Keratinocyte (primary cell): ENCODE measurements at regions not wholly inside any gene's neighbourhood (a gene's known extent, or its start where the extent isn't known, plus 50 kb on each side); places are given as distances from the start of the nearest gene placed in this dataset.

Source experiments
- DNase-seq: peaks from one replicate; pipeline ENCODE4 v3.0.0-alpha.2; 2011; ENCODE audit warnings: low read depth, missing footprints, low spot score
- FAIRE-seq: peaks from 2 replicates; lab custom pipeline; 2011; peaks lifted over from hg19 to GRCh38; lab: Jason Lieb, UNC
- H2AFZ ChIP-seq: 2 replicates; pipeline ENCODE4 v1.6.0; 2012; ENCODE audit warnings: low read length, control low read depth, inconsistent platforms; ENCODE audit not compliant: control insufficient read depth
- H3K27ac ChIP-seq: 2 replicates; pipeline ENCODE4 v1.5.1; 2011; ENCODE audit warnings: low read length; ENCODE audit not compliant: control insufficient read depth, insufficient read depth
- H3K27me3 ChIP-seq: 3 replicates; pipeline ENCODE4 v1.6.0; 2011; ENCODE audit warnings: low read length; ENCODE audit not compliant: control insufficient read depth, insufficient read depth; ENCODE audit errors: extremely low read depth
- H3K36me3 ChIP-seq, 2 experiments: 2 replicates in 1 of 2; 3 replicates in 1 of 2; pipeline ENCODE4 v1.5.1; 2011; ENCODE audit warnings: low read length in 2 of 2, mild to moderate bottlenecking in 1 of 2; ENCODE audit not compliant: control insufficient read depth in 2 of 2, insufficient read depth in 2 of 2; ENCODE audit errors: extremely low read depth in 1 of 2
- H3K4me1 ChIP-seq: 3 replicates; pipeline ENCODE4 v1.5.1; 2011; ENCODE audit warnings: low read length; ENCODE audit not compliant: control insufficient read depth, insufficient read depth; ENCODE audit errors: extremely low read depth
- H3K4me2 ChIP-seq: 3 replicates; pipeline ENCODE4 v1.6.0; 2011; ENCODE audit warnings: low read depth, low read length; ENCODE audit not compliant: control insufficient read depth, insufficient read depth; ENCODE audit errors: extremely low read depth
- H3K4me3 ChIP-seq, 3 experiments: fragments of 200-600 bp in 1 of 3; sonication (generic) in 1 of 3; 2 replicates in 2 of 3; 3 replicates in 1 of 3; pipeline ENCODE4 v1.5.1; 2011 to 2016; ENCODE audit warnings: low read length in 3 of 3, mild to moderate bottlenecking in 3 of 3, control low read depth in 2 of 3, inconsistent platforms in 1 of 3, low read depth in 1 of 3, mixed read lengths in 1 of 3, mixed run types in 1 of 3, moderate library complexity in 1 of 3; ENCODE audit not compliant: control insufficient read depth in 2 of 3, insufficient read depth in 2 of 3; ENCODE audit errors: extremely low read depth in 1 of 3
- H3K79me2 ChIP-seq: 2 replicates; pipeline ENCODE4 v1.6.0; 2012; ENCODE audit warnings: low read length; ENCODE audit not compliant: control insufficient read depth, insufficient read depth
- H3K9ac ChIP-seq: 3 replicates; pipeline ENCODE4 v1.6.0; 2011; ENCODE audit warnings: low read length; ENCODE audit not compliant: control insufficient read depth, insufficient read depth; ENCODE audit errors: extremely low read depth
- H3K9me1 ChIP-seq: 3 replicates; pipeline ENCODE4 v1.6.0; 2011; ENCODE audit warnings: low read length; ENCODE audit not compliant: control insufficient read depth, insufficient read depth; ENCODE audit errors: extremely low read depth
- H3K9me3 ChIP-seq: 2 replicates; pipeline ENCODE4 v1.5.1; 2012; ENCODE audit warnings: low read depth, low read length; ENCODE audit not compliant: control insufficient read depth
- H4K20me1 ChIP-seq: 3 replicates; pipeline ENCODE4 v1.6.0; 2011; ENCODE audit warnings: low read length; ENCODE audit not compliant: control insufficient read depth, insufficient read depth; ENCODE audit errors: extremely low read depth
- EZH2 ChIP-seq: IDR thresholded peaks from one replicate; pipeline ENCODE4 v1.6.1; 2012; ENCODE audit warnings: inconsistent platforms, mild to moderate bottlenecking, low read length, moderate library complexity
- dilution Hi-C: fragments of 300-500 bp; cut with MboI; formaldehyde crosslinking; loops from one replicate; pipeline ENCODE4 v1.7.0; 2020; ENCODE audit warnings: low sequenced_read_pairs; ENCODE audit not compliant: extremely low pct_ligation_motif_present
- TF ChIP-seq, protein P1 (sequence below), 3 experiments: IDR thresholded peaks in 1 of 3; conservative IDR thresholded peaks in 1 of 3; optimal IDR thresholded peaks in 1 of 3; 2 replicates in 2 of 3; 3 replicates in 1 of 3; pipeline versions ENCODE3 to v1.5.1; 2011; ENCODE audit warnings: low read length in 3 of 3, mild to moderate bottlenecking in 3 of 3, moderate library complexity in 2 of 3, control low read depth in 1 of 3, inconsistent platforms in 1 of 3; ENCODE audit not compliant: insufficient read depth in 2 of 3; ENCODE audit errors: extremely low read depth in 1 of 3

DNA sequence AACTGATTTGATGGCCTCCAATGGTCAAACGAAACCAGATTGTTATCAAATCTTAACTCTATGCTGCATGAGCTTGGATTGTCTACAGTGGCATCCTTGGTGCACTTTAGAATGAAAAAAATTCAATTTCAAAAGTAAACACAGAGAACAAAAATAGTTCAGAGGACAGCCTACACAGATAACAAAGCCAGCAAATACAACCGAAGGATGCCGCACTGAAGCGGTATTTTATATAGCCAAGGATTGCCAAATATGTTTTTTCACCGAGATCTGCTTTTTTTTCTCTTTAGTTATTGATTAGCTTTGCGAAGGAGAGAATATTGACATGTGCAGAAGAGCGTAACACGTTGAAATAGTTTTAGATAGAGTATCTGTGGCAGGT lies 72.0 kb downstream of the SLC4A3 start:
- TF ChIP-seq, protein P1, sequence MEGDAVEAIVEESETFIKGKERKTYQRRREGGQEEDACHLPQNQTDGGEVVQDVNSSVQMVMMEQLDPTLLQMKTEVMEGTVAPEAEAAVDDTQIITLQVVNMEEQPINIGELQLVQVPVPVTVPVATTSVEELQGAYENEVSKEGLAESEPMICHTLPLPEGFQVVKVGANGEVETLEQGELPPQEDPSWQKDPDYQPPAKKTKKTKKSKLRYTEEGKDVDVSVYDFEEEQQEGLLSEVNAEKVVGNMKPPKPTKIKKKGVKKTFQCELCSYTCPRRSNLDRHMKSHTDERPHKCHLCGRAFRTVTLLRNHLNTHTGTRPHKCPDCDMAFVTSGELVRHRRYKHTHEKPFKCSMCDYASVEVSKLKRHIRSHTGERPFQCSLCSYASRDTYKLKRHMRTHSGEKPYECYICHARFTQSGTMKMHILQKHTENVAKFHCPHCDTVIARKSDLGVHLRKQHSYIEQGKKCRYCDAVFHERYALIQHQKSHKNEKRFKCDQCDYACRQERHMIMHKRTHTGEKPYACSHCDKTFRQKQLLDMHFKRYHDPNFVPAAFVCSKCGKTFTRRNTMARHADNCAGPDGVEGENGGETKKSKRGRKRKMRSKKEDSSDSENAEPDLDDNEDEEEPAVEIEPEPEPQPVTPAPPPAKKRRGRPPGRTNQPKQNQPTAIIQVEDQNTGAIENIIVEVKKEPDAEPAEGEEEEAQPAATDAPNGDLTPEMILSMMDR (optimal IDR thresholded peaks at IDR 0.05 in 1 of 3, IDR thresholded peaks at IDR 0.05 in 1 of 3, conservative IDR thresholded peaks at IDR 0.05 in 1 of 3; ENCODE audit: extremely low read depth in 1 of 3, insufficient read depth in 2 of 3, low read length in 3 of 3) = no peak
- TF ChIP-seq EZH2 = no peak
- DNase-seq (no peak), FAIRE-seq (peak; percentile 48)
- dilution Hi-C loops = no loop called here
- Histone ChIP-seq H3K4me2 (peak overlapping the region; percentile 72), H3K4me3 (peak overlapping the region in 1 of 3 experiments; percentile 6), H4K20me1 (no peaks in the 10 kb centered on the region), H3K79me2 (no peaks in the 10 kb centered on the region), H2AFZ (no peak overlapping the region), H3K27ac (peak overlapping the region; percentile 56), H3K9ac (no peak overlapping the region), H3K4me1 (peaks cover 39% of the 10 kb centered on the region), H3K9me1 (no peaks in the 10 kb centered on the region), H3K9me3 (no peaks in the 10 kb centered on the region), H3K27me3 (no peaks in the 10 kb centered on the region), H3K36me3 (no peaks in the 10 kb centered on the region)

DNA sequence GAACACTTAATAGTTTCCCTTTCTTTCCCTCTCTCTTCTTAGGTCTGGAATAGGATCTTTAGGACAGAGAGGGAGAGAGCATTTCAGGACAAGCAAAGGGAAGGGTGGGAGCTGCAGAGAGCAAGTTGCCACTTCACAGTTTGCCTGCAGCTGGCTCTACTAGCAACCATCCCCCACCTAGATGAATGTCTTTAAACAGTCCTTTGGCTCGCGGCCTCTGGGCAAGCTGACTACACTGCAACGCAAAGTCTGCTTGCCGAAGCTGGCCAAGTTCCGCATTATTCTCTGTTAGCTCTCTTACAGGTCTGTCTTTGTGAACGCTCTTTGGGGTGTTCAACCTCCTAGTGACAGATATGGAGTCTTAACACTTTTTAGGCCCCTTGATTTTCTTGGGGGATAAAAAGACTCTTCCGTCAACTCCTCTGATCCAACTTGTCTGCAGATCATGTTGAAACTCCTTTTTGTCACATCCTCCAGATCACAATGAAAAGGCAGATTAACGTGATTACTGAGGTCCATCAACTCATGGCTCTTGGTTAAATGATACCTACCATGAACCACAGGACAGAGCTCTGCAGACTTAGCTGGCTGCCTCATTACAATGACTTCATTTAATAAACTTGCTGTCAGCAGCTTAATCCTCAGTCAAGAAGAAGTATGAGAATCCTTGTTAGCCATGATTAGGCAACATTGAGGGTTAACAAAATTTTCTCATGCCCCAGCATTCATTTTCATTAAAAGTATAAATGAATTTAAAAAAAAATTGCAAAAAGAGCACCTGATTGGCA lies 74.6 kb downstream of the SLC4A3 start:
- peak overlapping the region; percentile 11 for H3K27ac ChIP-seq
- dilution Hi-C loops = no loop called here
- H2AFZ ChIP-seq = peak overlapping the region; percentile 25
- no peaks in the 10 kb centered on the region for H3K79me2 ChIP-seq
- FAIRE-seq (peak; percentile 95), DNase-seq (no peak)
- no peak overlapping the region for H3K9ac ChIP-seq
- no peaks in the 10 kb centered on the region for H3K9me1 ChIP-seq
- no peaks in the 10 kb centered on the region for H4K20me1 ChIP-seq
- TF ChIP-seq, protein P1 (optimal IDR thresholded peaks at IDR 0.05 in 1 of 3, IDR thresholded peaks at IDR 0.05 in 1 of 3, conservative IDR thresholded peaks at IDR 0.05 in 1 of 3; ENCODE audit: extremely low read depth in 1 of 3, insufficient read depth in 2 of 3, low read length in 3 of 3) = no peak
- no peak for TF ChIP-seq EZH2
- H3K4me3 ChIP-seq = no peak overlapping the region
- H3K4me1 ChIP-seq = peaks cover 39% of the 10 kb centered on the region
- no peaks in the 10 kb centered on the region for H3K27me3 ChIP-seq
- H3K4me2 ChIP-seq = peak overlapping the region; percentile 57
- H3K9me3 ChIP-seq = no peaks in the 10 kb centered on the region
- no peaks in the 10 kb centered on the region for H3K36me3 ChIP-seq
